ENCODE measurements at regions not wholly inside any gene's neighbourhood (a gene's known extent, or its start where the extent isn't known, plus 50 kb on each side); places are given as distances from the start of the nearest gene placed in this dataset.
"Not testable (repeated sequence)": the region's sequence is repeated elsewhere in the genome, so short reads cannot be mapped to it uniquely, and the experiment has no call there.

DNA sequence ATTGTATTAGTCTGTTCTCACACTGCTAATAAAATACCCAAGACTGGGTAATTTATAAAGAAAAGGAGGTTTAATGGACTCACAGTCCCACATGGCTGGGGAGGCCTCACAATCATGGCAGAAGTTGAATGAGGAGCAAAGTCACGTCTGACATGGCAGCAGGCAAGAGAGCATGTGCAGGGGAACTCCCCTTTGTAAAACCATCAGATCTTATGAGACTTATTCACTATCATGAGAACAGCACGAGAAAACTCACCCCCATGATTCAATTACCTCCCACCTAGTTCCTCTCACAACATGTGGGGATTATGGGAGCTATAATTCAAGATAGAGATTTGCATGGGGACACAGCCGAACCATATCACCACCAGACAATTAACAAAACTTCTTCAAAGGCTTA lies 84.4 kb upstream of the ANKRD1 start:
- DNase-seq = not testable (repeated sequence)

DNA sequence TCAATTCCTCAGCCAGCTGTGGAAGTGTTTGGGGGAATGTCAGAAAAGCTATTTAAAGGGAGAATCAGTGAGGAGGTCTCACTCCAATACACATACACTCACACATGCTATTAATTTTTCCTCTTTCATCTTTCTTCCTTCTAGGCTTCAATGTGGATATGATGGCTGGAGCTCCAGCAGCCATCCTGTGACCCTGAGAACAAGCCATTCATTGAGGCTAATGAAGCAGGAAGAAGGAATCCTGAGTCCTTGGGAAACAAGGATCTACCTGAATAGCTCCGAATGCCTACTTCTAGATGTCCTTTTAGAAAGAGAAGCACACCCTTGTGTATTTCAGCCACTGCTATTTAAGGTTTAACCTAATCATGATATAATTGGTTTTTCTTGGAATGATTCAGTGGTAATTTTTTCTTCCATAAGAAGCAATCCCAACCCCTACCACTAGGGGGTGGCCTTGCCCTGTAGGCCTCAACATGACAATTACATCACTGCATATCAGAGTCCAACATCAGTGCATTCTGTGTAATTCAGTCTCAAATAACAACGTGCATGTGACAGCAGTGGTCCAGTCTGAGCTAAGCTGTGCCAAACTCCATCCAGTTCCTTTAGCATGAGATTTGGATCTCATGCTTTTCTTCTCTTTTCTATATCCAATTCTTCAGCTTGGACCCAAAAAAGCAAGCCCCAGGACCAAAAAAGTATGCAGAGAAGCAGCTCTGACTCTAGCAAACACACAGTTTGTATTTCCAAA lies 85.3 kb upstream of the ANKRD1 start:
- DNase-seq = peak; percentile 9

DNA sequence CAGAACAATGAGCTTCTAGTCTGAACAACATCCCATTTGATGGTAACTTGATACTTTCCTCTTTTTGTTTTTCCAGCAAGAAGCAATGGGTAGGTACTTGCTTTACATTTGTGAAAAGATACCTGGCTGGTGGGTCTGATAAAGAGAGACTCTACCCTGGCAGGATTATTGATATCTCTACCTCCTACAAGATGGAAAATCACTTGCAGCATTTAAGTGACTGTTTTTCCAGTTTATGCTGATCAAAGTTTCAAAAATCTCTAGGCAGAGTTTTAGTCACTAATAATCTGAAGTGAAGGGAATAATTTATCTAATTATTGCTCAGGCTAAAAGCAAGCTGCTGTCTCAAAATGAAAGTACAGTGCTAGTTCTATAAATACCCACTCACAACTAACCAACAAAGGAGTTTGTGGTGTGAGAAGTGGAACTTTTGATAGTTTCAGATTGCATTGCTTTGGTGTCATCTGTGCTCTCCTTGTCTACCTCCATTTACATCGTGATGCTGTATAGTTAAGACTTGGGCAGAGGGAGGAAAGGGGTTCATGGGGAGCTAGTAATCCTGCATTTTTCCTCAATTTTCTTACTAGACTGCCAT lies 86.0 kb upstream of the ANKRD1 start:
- no peak for DNase-seq

DNA sequence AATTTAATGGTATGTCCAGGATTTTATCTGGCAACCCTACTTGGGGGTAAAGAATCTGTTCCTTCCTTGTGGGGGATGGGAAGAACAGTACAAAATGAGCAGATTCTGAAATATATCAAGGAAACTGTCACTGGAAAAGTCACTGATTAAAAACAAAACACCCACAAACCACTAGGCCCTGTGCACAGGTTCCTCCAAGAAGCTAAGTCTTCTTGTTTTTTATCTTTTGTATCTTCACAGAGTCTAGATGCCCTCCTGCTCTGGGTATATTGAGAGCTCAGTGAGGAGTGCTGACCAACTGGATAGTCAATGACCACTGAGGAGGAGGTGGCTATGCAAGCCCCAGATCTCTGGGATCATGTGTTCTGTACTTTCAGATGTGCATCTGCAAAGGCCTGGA lies 86.8 kb upstream of the ANKRD1 start:
- no peak for DNase-seq

DNA sequence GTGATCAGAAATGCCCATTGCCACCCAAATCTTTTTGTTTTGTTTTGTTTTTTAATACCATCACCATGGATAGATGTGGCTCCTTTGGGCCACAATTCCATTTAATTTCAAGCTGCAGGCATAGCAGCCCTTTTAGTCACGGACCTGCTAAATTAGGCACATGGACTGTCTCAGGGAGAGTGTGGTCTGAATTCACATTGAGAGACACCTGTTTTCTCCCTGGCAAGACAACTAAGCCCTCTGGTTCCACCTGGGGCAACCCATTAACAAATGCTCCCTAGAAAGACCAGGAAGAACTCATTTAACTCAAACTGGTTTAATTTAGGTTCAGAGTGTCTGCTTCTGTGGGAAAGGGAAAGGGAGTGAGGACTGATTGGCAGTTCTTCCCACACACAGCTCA lies 88.2 kb upstream of the ANKRD1 start:
- DNase-seq = no peak

DNA sequence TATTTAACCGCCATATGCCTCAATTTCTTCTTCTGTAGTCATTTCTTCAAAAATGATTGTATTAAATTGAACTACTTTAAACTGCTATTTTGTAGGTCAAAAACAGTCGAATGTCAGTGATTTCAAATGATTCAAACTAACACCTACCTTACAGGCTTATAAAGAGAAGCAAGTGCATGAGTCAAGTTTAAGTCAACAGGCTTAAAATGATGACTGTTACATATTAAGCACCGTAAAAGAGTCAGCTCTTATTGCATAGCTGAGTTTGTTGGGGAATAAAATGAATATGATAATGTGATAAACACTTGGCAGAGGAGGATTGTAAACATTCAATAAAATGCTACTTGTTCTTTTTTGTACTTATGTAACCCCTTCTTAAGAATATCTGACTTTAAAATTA lies 90.1 kb upstream of the ANKRD1 start:
- DNase-seq = no peak

DNA sequence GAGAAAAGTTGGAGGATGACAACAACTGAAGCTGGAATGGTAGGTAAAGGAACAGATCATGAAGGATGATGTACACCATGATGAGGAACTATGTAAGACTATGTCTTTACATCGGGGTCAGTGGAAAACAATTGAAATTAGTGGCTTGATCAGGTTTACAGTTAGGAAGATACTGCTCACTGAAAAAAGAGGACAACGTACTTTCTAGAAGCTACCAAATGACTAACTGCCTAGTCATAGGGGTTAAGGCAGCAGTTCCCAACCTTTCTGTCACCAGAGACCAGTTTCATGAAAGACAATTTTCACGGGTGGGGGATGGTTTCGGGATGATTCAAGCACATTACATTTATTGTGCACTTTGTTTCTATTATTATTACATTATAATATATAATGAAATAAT lies 91.6 kb upstream of the ANKRD1 start:
- DNase-seq = no peak

DNA sequence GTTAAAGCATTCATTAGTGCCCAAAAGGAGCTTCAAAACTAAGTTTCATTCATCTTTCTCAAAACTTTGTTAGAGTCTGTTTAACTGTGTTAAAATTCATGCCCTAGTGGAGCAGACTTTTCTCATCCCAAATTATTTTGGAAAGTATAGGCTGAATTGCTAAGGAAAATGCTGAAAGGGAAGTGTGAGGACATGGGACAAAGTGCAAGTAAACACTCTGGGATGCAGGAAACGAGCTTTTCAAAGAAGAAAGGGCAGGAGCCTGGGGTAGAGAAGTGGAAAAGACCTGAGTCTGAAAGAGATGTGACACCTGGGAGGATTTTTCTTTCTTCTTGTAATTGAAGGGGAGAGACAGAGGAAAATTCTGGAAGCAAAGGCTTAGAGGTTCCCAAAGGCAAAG lies 93.1 kb upstream of the ANKRD1 start:
- DNase-seq = no peak

DNA sequence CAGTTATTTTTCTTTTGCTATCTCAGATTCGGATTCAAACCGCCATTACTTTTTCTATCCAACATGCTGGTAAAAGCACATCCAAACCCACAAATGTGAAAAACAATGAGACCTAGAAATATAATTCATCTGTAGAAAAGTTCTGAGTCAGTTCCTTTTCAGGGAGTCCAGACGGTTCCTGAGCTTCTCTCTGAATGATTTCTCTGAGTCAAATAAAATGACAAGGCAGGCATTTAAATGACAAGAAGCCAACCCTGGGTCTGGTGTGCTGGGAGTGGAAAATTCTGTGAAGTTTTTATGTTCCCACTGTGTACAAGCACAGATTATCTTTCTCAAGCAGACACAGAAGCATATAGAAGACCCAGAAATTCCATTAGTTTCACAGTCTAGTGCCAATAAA lies 96.3 kb upstream of the ANKRD1 start:
- DNase-seq = no peak

DNA sequence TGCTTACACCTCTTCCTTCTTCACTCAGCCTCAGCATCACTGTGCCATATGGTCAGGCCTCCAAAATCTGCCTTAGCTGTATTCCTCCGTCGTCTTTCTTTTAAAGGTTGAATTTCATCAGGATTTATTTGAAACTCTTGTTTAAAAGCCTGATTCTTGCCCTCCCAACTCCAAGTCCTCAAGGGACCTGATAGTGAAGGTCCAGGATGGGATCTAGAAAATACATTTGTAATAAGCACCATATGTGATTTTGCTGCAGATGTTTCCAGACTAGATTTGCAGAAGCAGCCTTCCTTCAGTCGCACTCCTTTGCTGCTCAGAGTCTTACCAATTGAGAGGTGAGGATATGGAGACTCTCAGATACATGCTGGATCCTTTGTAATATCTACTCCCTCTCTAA lies 101.0 kb upstream of the ANKRD1 start:
- DNase-seq = no peak

DNA sequence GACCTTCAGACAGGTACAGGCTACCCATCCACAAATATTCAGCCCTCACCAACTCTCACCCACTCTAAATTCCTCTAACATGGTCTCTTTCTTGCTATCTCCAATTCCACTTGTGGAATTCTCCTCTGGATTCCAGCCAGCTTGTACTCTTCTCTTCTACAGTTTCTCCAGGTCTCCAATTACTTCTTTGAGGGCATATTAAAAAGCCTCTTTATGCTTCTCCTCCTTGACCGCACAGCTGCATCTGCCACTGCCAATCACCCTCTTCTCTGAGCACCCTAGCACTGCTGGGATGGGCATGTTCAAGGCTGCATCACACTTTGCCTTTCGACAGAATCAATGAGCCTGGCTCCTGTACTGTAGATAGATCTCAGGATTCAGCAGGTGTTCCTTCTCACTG lies 101.5 kb upstream of the ANKRD1 start:
- no peak for DNase-seq

DNA sequence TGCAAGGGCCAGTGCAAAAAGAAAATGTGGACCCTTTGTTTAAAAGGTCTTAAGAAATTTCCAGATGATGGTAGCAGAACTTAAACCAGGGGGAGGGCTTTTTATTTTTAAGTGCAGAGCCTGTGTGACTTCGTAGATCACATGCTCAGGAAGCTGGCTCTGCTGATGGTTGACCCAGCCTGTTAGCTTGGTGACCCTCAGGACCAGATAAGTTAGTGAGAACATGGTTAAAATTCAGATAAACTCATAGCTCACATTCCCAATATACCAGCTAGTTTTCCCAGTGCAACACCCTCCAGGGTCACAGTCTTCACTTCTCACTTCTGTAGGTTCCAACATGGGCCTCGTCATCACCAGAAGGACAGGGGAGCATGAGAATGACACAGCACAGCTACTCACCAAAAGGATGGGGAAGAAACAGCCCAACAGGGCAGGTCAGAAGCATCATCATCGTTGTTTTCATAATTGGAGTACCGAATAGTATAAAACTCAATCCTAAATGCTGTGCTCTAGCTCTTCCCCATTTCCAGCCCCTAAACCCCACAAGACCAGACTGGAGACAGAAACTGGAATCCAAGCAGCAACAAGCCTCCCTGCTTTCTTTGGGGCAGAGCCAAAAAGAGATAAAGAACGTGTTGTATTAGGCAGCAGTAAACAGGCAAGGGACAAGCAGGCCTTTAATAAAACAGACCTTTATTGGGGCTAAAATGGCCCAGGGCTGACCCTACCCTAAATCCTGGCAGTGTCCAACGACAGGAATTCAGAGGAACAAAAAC lies 102.2 kb upstream of the ANKRD1 start:
- no peak for DNase-seq

DNA sequence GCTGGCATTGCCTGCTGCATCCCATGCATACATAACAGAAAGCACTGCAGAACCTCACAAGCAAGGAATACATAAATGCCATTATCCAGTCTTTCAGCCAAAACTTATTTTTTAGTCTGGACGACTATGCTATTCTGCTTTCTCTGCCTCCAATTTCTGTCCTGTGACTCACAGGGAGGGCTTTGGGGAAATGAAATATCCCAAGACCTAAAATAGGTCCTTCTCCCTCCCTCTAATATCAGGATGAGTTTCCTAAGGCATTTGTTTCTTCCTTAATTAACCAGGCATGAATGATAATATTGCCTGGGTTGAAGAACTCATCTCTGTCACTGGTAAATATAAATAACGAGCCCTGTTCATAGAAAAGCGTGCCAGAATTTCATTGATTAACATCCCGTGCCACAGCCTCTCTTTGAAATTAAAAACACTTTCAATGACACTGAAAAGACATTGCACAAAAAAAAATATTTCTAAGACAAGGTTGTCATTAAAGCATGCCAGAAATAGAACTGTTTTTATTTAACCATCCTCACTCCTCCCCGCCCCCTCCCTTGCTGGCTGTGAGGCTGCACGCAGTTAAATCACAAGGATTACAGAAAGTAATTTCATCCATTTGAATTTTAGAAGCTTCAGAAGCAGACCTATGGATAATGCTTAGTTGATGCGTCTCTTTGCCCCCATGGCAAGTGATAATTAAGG lies 103.0 kb upstream of the ANKRD1 start:
- DNase-seq = no peak

DNA sequence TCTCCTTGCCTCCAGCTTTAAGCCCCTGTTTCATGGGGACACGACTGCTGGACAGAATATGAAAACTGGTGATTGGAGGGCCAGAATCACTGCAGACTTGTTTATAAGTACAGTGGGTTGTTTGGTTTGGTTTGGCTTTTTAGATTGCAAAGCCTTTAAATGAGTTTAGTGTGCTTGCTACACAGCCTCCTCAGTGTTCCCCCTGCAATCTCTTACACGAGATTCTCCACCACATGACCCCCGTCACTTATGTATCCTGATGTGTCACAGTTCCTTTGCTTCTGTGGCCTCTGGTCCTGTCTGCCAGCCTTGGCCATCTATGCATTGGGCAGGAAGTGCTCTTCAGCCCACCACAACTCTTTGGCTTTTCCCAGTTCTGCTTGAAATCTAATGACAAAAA lies 103.7 kb upstream of the ANKRD1 start:
- no peak for DNase-seq

DNA sequence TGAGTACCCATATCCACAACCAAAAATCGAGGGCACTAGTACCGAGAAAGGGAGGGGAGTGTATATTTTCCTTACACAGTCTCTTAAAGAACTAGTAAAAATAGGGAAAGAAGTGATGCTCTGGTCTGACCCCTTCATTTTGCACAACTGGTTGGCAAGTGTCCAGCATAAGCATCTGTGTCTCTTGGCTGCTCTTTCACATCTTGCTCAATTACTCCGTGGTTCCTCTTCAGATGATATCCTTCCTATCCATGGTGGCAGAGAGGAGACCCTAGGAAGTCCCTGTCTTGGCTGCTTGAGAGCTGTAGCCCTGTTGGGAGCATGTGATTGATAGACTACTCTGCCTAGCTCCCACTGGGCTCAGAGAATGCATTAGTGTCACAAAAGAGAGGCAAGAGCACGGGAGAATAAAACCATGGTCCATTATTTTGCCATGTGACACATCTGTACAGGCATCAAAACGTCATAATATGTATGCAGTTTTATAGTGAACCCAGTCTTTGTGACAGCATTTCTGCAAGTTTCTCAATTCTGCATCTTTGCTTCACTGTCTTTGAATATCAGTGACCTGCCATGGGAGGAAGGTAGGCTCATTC lies 111.8 kb upstream of the ANKRD1 start:
- DNase-seq = no peak

DNA sequence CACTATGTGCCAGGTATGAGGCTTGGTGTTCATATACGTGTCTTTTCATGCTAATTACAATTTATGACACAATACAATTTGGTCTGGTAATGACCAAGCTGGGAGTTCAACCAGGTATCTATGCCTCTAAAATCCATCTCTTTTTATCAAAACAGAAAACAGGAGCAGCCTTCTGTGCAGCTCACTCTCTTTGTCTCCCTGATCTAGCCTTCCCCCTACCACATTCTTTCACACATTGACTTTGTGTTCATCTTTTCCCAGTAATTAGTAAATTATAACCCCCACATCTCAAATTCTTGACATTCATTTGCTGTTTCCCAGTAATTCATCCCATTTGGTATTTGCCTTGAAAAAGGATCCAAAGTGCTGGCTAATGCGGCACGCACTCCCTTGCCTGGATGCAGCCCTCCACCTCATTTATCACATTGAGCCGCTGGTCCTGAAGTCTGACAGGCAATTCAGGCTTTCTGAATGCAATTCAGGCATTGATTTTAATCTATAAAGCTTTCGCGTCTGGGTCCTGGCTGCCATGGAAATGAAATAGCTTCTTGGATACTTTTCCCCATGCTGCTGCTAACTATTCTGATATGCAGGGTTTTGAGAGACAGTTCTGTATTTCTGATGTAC lies 112.5 kb upstream of the ANKRD1 start:
- DNase-seq = no peak

DNA sequence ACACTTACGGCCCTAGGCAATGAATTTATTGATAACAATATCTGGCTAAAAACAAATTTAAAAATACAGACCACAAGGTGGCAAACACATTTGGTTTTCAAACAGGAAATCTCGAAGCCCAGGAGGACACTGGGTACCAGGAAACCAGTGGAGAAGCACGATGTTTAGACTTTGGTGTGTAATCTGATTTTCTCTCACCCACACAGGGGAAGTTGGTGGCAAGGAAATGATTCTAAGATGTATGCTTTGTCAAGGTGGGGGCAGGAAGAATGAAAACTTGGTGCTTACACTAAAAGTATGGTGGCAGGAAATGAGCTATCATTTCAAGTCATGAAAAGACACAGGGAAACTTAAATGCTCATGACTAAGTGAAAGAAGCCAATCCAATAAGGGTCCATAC lies 113.2 kb upstream of the ANKRD1 start:
- DNase-seq = no peak

DNA sequence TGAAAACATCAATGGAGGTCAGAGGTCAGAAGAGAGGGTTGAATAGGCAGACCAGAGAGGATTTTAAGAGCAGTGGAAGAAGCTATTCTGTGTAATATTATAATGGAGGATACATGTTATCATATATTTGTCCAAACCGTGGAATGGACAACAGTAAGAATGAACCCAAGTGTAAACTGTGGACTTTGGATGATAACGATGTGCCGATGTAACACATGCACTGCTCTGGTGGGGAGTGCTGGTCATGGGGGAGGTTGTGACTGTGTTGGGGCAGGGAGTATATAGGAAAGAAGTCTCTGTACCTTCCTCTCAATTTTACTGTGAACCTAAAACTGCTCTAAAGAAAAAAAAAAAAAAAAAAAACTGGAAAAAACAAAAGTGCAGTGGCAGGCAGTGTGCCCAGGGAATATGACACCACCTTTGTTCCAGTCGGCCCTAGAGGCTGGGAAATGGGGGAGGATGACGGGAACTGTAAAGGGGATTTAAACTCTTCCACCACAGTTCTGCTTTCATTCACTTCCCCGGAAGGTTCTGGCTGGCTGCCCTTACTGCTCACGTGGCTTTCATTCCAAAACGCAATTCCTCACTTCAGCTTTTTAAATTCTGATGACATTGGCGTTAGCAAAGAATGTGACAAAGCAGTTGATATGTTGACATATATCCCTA lies 113.7 kb upstream of the ANKRD1 start:
- no peak for DNase-seq

DNA sequence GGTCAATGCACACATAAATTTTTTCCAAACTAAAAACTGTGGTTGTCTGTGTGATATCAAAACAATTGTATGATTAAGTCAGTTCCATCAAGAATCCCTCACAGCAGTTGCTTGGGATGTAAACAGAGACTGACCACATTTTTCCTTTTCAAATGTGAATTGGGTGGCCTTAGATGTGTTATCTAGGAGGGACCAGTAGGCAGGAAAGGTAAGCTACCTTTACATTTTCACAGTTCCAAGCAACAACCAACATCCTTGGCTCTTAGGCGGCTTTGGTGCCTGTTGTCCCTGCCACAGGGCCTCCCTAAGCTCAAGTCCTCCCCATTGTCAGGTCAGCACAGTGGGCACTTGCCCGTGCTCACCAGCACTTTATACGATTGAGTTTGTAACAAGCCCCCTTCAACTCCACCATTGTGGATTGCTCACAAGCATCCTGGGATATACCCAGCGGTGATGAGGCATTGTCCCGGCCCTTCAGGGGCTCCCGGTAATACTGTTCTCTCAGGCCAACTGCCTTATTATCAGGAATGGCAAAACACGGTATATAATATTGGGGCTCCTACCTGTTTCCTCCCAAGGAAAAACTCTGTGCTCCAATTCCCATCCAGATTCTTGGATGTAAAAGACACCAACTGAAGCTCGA lies 114.9 kb upstream of the ANKRD1 start:
- no peak for DNase-seq

DNA sequence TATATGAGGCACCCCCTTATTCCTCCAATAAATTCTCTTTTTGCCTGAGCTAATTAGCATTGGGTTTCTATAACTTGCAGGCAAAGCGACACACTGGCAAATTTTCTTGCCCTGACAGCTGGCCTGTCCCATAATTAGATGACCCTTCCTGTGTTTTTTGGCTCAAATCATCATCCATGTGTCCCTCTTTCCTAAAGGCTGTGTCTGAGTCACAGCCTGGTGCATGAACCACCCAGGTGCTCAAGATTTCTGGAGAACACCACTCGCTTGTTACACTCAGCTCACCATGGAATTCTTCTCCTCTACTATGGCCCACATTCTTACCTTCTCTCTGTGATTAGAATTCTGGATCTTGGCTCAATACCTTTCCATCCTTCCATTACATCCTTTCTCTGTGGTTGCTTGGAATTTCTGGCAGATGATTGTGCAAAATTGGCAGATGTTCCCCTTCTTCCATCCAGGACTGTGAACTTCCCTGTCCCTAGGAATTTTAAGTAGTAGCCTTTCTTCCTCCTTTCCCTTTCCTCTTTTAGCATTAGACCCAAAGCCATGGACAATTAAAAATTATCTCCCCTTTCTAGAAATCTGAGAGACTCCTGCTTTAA lies 116.0 kb upstream of the ANKRD1 start:
- DNase-seq = no peak

DNA sequence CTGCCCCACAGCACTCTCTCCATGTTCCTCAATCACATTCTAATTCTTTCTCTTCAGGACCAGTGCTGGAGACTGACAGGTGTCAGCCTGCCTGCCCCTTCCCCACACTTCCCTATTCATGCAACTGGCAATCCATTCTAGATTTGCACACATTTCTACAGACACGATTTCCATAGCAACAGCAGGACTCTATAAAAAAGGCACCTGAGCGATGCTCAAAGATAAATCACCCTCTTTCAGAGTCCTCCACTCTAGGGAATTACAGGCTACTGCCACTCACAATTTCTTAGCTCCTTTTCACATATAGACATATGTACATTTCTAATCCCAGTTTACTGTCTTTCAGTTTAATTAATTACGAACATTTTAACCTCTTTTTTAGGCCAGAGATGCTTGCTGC lies 118.1 kb upstream of the ANKRD1 start:
- DNase-seq = no peak

All from stimulated activated naive CD4-positive, alpha-beta T cell treated with Interleukin-2 at 50 U/mL for 16 hours (primary cell).